GM18861 (cell line): ENCODE measurements at regions not wholly inside any gene's neighbourhood (a gene's known extent, or its start where the extent isn't known, plus 50 kb on each side); places are given as distances from the start of the nearest gene placed in this dataset.

Source experiments
- ATAC-seq: cut with Tn5 transposase; IDR thresholded peaks from one replicate; pipeline ENCODE4 v1.9.1; 2021; ENCODE audit not compliant: unreplicated experiment

- no peak for ATAC-seq
Observed at GRCh38 chr3:117117188-117117936, 407.8 kb downstream of the TUSC7 start.

GRCh38 chr3:117118604-117119003, 409.0 kb downstream of the TUSC7 start:
- no peak for ATAC-seq

- ATAC-seq: no peak
Observed at GRCh38 chr3:117120014-117120413, 410.4 kb downstream of the TUSC7 start.

DNA sequence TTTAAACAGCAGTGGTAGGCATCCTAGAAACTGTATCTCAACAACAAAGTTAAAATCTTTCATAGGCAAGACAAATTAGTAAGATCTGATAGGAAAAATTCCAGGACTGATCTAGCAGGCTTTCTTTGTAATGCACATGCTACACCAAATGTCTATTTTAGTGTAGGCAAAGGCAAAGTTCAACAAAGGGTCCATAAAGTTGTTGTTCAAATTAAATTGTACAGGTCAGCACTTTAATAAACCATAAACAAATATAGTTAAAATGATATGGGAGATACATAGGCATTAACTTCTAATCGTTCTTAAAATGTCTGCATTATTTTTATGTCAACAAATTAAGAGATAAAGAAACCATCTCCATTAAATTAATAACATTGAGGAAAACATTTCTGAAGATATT, 413.0 kb downstream of the TUSC7 start:
- no peak for ATAC-seq

GRCh38 chr3:117126460-117126859, 416.9 kb downstream of the TUSC7 start:
- ATAC-seq: no peak

DNA sequence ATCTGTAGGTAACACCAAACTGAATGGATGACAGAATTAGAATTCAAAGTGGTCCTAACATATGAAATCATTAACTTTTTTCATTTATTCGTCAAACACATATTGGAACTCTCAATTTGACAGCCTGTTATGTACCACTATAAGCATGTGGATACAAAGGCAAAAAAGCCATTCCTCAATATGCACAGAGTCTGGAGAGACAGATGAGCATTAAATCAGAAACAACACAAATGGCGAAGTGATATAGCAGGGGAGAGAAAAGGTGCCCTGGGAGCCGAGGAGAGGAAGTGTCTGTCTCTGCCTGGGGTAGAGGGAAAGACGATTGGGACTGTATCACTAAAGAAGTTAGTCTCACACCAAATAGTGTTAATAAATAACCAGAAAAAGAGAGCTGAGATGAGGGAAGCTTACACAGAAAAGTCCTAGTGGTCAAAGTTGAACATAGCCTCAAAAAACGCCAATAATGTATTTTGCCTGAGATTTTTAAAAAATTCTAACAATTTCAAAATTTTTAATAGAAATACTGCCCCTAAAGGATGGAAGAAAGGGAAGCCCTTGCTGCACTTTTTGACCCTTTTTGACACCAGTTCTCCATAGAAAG, 417.5 kb downstream of the TUSC7 start:
- no peak for ATAC-seq

GRCh38 chr3:117128133-117128532, 418.6 kb downstream of the TUSC7 start:
- no peak for ATAC-seq

DNA sequence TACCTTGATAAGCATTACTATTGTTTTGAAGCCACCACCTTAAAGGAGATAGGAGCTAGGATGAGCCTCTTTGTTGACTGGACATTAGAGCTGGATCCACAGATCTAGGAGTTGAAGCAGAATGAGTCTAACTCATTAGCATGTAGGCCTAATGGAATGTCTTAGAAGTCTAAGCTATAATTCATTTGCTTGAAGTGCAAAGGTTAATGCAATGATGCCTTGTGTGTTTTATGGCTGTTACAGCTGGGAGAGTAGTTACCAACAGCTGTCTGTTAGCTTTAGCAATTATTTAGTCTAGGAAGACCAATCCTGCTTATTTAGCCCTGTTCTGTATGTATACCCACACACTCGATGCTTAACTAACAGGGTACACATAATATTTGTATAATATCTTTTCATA, 419.3 kb downstream of the TUSC7 start:
- ATAC-seq: no peak

GRCh38 chr3:117129516-117129915, 419.9 kb downstream of the TUSC7 start:
- no peak for ATAC-seq

DNA sequence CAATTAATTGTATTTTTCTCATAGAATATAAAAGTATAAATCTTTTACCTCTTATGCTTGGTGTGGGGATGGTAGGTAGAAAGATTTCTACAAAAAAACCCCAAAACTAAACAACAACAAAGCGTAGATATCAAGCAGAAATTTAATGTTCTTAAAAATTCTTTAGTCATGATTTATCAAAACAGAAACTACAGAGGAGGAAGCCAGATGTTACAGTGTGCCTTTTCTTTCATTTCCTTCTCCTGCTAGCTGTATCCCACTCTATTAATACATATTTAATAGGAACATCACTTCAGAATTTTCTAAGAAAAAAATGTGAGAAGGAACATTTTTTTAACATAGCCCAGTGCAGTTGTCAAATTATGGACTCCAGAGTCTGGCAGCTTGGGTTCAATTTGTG, 420.6 kb downstream of the TUSC7 start:
- no peak for ATAC-seq

DNA sequence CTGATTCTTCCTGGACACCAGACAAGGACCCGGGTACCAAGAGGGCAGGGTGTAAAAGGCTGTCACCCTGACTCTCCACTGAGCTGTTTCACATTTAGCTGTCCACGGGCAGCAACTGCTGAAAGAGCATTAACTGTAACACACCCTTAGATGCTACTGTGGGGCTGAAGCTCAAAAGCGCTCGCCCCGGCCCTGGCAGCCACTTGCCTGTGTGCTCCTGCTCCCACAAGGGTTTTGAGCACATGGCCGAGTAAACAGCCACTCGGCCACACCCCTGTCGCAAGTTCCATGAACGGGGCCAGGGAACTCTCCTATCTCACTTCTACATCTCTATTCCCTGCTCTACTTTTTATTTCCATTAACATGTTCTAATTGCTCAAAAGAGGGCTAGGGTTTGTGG, 421.7 kb downstream of the TUSC7 start:
- ATAC-seq: no peak

DNA sequence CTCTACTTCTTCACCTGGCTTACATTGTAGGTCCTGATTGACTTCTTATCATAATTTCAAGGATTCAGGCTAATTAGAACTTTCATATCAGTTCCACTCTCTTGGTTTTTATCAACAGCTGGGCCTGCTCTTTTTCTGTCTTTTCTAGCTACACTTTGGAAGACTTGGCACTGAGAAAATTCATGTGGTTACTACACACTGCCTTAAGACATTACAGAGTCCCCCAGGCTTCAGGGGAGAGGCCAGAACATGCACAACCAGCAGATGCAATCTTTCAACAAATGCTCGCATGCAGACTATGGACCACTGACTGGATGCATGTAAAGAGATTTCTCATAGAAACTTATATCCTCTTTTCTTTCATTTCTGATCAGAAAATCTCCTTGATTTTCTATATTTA, 423.5 kb downstream of the TUSC7 start:
- no peak for ATAC-seq

DNA sequence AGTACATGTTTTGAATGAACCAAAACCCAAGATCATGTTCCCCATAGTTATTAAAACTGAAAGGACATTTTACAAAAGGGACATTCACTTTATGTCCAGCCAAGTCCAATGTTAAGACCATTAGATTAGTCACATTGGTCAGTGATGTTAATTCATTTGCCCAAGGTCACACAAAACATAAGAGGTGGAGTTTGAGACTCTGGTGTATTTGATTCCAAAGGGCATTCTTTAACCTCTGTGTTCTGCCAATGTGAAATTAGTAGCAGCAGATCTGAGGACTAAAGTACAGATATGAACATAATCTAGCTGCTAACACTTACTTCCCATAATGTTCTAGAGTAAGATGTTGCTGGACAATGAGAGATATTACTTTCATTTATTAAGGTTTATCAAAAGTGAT, 425.6 kb downstream of the TUSC7 start:
- ATAC-seq: no peak

GRCh38 chr3:117136003-117136402, 426.4 kb downstream of the TUSC7 start:
- ATAC-seq: no peak

- ATAC-seq: no peak
Observed at GRCh38 chr3:117137065-117137464, 427.5 kb downstream of the TUSC7 start.

DNA sequence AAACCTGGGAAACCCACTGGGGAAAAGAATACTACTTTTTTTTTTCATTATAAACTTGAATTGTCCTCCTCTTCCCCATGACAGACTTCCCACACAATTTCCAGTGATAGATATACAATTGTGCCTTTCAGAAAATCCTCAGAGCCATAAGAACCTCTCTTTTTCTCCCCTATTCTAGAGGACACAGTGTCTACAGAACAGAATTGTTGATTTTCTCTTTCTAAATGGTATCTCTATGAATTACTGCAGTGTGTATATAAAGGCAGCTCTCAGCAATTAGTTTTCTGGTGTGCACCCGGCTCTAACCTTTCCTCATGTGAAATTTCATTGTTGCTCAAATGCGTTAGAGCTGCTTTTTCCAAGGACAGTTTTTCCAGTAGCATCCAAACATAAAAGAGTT, 430.1 kb downstream of the TUSC7 start:
- no peak for ATAC-seq

- ATAC-seq: no peak
Observed at GRCh38 chr3:117141812-117142211, 432.2 kb downstream of the TUSC7 start.

- no peak for ATAC-seq
Observed at GRCh38 chr3:117144853-117145252, 435.3 kb downstream of the TUSC7 start.

- no peak for ATAC-seq
Observed at GRCh38 chr3:117145677-117146076, 436.1 kb downstream of the TUSC7 start.

- ATAC-seq: no peak
Observed at GRCh38 chr3:117146571-117146970, 437.0 kb downstream of the TUSC7 start.

DNA sequence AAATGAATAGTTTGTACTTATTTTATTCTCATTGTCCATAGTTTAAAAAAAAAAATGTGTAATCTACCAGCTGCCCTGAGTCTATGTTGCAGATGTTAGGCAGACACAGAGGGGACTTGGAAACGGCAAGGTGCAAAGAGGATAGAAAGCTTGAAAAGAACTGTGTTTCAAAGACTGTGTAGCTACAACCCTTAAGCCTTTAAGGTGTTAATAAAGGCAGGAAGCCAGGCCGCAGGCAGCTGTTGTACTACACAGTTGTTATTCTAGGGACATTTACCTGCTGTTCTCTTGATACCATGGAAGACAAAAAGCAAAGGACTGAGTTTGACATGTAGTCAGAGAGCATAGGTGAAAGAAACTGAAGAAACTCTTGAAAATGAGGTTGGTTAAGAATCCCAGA, 440.0 kb downstream of the TUSC7 start:
- ATAC-seq: no peak

- ATAC-seq: no peak
Observed at GRCh38 chr3:117150628-117151027, 441.0 kb downstream of the TUSC7 start.

DNA sequence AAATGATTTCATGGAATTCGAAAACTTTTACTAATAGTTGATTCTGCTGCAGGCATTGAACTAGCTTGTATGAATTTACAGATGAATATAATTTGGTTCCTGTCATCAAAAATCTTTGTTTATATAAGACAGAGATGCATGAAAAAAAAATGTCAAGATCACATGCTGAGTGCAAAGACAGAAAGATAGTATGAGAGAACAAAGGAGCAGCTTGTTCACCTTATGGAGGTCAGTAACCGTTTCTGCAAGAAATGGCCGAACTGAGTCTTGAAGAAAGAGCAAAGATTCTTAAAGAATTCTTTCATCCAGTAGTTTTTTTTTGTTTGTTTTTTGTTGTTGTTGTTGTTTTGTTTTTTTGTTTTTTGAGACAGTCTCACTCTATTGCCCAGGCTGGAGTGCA, 450.6 kb downstream of the TUSC7 start:
- no peak for ATAC-seq
